HEK293 (cell line): ENCODE measurements at regions not wholly inside any gene's neighbourhood (a gene's known extent, or its start where the extent isn't known, plus 50 kb on each side); places are given as distances from the start of the nearest gene placed in this dataset.

Experiments
- CTCF ChIA-PET: fragments of 350-600 bp; formaldehyde crosslinking; extraction: SDS; loops from one replicate; lab custom pipeline; 2021; ENCODE audit warnings: antibody characterized with exemption; lab: Yijun Ruan, JAX
- POLR2A ChIA-PET: fragments of 300-600 bp; formaldehyde crosslinking; extraction: SDS; loops from one replicate; lab custom pipeline; 2020; ENCODE audit warnings: antibody characterized with exemption, inconsistent platforms; lab: Yijun Ruan, JAX
- H3K27ac ChIP-seq: fragments of 200-500 bp; sonication (Bioruptor generic); 2 replicates; pipeline ENCODE4 v1.5.1; 2014; ENCODE audit warnings: low read depth, low read length, control low read depth, inconsistent platforms; ENCODE audit errors: extremely low read depth
- H3K36me3 ChIP-seq, 2 experiments: fragments of 200-500 bp in 1 of 2; sonication (Bioruptor generic) in 1 of 2; 1 replicate in 1 of 2; 2 replicates in 1 of 2; pipeline ENCODE4 v1.5.1; 2014 to 2017; ENCODE audit warnings: inconsistent platforms in 2 of 2, low read length in 2 of 2; ENCODE audit not compliant: control insufficient read depth in 2 of 2, insufficient read depth in 1 of 2
- H3K4me1 ChIP-seq: fragments of 200-500 bp; sonication (Bioruptor generic); 2 replicates; pipeline ENCODE4 v1.5.1; 2014; ENCODE audit warnings: mild to moderate bottlenecking, low read length, inconsistent platforms; ENCODE audit not compliant: control insufficient read depth, insufficient read depth
- H3K4me3 ChIP-seq: 2 replicates; pipeline ENCODE4 v1.5.1; 2011; ENCODE audit warnings: low read depth, mild to moderate bottlenecking, control low read depth, low read length, moderate library complexity
- H3K9me3 ChIP-seq: fragments of 200-500 bp; sonication (Bioruptor generic); 2 replicates; pipeline ENCODE4 v1.5.1; 2014; ENCODE audit warnings: low read depth, low read length, inconsistent platforms; ENCODE audit not compliant: control insufficient read depth, insufficient read depth
- RBAK ChIP-seq: fragments of 450-650 bp; formaldehyde crosslinking; IDR thresholded peaks from 2 replicates; pipeline ENCODE4 v1.5.1; 2016; ENCODE audit warnings: missing biosample characterization, missing genetic modification characterization
- ZBTB8A ChIP-seq: fragments of 450-650 bp; formaldehyde crosslinking; IDR thresholded peaks from 2 replicates; pipeline ENCODE4 v1.5.1; 2016; ENCODE audit warnings: missing biosample characterization, missing genetic modification characterization
- ZNF19 ChIP-seq: fragments of 450-650 bp; formaldehyde crosslinking; IDR thresholded peaks from 2 replicates; pipeline ENCODE4; 2016; ENCODE audit warnings: missing biosample characterization, missing genetic modification characterization, low read depth
- ZNF211 ChIP-seq: fragments of 450-650 bp; formaldehyde crosslinking; IDR thresholded peaks from 2 replicates; pipeline ENCODE4 v1.5.1; 2016; ENCODE audit warnings: low read depth, missing biosample characterization, missing genetic modification characterization
- ZNF248 ChIP-seq: fragments of 450-650 bp; formaldehyde crosslinking; IDR thresholded peaks from 2 replicates; pipeline ENCODE4 v1.5.1; 2017; ENCODE audit warnings: missing biosample characterization, missing genetic modification characterization
- ZNF280D ChIP-seq: fragments of 450-650 bp; formaldehyde crosslinking; IDR thresholded peaks from 2 replicates; pipeline ENCODE4 v1.5.1; 2016; ENCODE audit warnings: missing biosample characterization, missing genetic modification characterization
- ZNF302 ChIP-seq: fragments of 450-650 bp; formaldehyde crosslinking; IDR thresholded peaks from 2 replicates; pipeline ENCODE4 v1.5.1; 2016; ENCODE audit warnings: missing biosample characterization, missing genetic modification characterization, low read depth
- ZNF501 ChIP-seq: fragments of 450-650 bp; formaldehyde crosslinking; IDR thresholded peaks from 2 replicates; pipeline ENCODE4 v1.5.1; 2016; ENCODE audit warnings: missing biosample characterization, missing genetic modification characterization
- ZNF623 ChIP-seq: fragments of 450-650 bp; formaldehyde crosslinking; IDR thresholded peaks from 2 replicates; pipeline ENCODE4 v1.5.1; 2016; ENCODE audit warnings: missing biosample characterization, missing genetic modification characterization
- ZNF701 ChIP-seq: fragments of 450-650 bp; formaldehyde crosslinking; IDR thresholded peaks from 2 replicates; pipeline ENCODE4 v1.5.1; 2016; ENCODE audit warnings: missing biosample characterization, missing genetic modification characterization
- ZNF707 ChIP-seq: fragments of 450-650 bp; formaldehyde crosslinking; IDR thresholded peaks from 2 replicates; pipeline ENCODE4 v1.5.1; 2016; ENCODE audit warnings: missing biosample characterization, missing genetic modification characterization
- ZNF777 ChIP-seq: fragments of 450-650 bp; formaldehyde crosslinking; IDR thresholded peaks from 2 replicates; pipeline ENCODE4 v1.5.1; 2017; ENCODE audit warnings: missing biosample characterization, missing genetic modification characterization, borderline replicate concordance
- ZSCAN30 ChIP-seq: fragments of 450-650 bp; IDR thresholded peaks from 2 replicates; pipeline ENCODE4 v1.5.1; 2018; ENCODE audit warnings: missing biosample characterization, mild to moderate bottlenecking, missing genetic modification characterization, moderate library complexity
- TF ChIP-seq, protein P1 (sequence below): fragments of 450-650 bp; formaldehyde crosslinking; IDR thresholded peaks from 2 replicates; pipeline ENCODE4 v1.5.1; 2016; ENCODE audit warnings: missing biosample characterization, missing genetic modification characterization
- TF ChIP-seq, protein P2 (sequence below): sonication (generic); formaldehyde crosslinking; IDR thresholded peaks from 2 replicates; pipeline ENCODE4 v1.8.1; 2022; ENCODE audit warnings: mild to moderate bottlenecking, moderate library complexity, missing genetic modification reagents
- TF ChIP-seq, protein P3 (sequence below): fragments of 450-650 bp; formaldehyde crosslinking; IDR thresholded peaks from 2 replicates; pipeline ENCODE4 v1.5.1; 2016; ENCODE audit warnings: missing biosample characterization, missing genetic modification characterization
- TF ChIP-seq, protein P4 (sequence below): fragments of 450-650 bp; formaldehyde crosslinking; IDR thresholded peaks from 2 replicates; pipeline ENCODE4 v1.5.1; 2016; ENCODE audit warnings: missing biosample characterization, missing genetic modification characterization

DNA sequence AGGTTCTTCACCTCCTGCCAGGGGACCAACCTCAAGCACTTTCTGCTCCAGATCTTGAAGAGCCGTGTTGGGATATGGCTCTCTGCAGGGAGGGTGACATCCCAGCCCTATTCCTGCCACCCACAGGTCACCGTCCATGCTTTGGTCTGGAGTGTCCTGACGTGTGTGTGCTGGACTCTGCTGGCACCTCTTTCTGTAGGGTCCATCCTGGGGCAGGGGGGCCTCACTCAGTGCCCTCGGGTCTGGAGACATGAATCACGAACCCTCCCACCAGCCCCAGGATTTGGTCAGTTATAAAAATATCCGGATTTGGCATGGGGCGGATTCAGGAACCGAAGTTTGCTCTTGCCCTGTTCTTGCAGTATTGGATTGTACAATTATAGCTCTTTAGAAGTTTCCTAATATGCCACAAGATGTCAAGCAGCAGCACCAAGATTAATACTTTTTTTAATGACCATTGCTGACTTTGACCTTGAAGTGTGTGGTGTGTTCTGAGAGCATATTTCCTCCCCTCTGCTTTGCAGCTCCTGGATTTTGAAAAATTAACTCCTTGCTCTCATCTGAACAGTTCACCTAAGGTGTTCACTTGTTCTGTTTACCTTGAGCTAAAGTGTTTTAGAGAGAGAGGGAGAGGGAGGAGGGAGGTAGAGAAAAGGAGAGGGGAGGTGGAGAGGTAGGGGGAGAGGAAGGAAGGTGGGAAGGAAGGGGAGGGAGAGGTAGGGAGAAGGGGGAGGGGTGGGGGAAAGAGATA is 95.4 kb upstream of the SHH start:
- Histone ChIP-seq H3K27ac (no peak overlapping the region), H3K9me3 (no peaks in the 10 kb centered on the region), H3K4me1 (no peaks in the 10 kb centered on the region), H3K36me3 (no peaks in the 10 kb centered on the region), H3K4me3 (no peak overlapping the region)
- no peak for TF ChIP-seq ZSCAN30 (tag by site-specific recombination)
- TF ChIP-seq ZNF280D (tag by site-specific recombination), result no peak
- no peak for TF ChIP-seq ZNF623 (tag by site-specific recombination)
- no peak for TF ChIP-seq ZNF701 (tag by site-specific recombination)
- TF ChIP-seq ZNF501 (tag by site-specific recombination), result no peak
- no peak for TF ChIP-seq ZBTB8A (tag by site-specific recombination)
- TF ChIP-seq, protein P1, sequence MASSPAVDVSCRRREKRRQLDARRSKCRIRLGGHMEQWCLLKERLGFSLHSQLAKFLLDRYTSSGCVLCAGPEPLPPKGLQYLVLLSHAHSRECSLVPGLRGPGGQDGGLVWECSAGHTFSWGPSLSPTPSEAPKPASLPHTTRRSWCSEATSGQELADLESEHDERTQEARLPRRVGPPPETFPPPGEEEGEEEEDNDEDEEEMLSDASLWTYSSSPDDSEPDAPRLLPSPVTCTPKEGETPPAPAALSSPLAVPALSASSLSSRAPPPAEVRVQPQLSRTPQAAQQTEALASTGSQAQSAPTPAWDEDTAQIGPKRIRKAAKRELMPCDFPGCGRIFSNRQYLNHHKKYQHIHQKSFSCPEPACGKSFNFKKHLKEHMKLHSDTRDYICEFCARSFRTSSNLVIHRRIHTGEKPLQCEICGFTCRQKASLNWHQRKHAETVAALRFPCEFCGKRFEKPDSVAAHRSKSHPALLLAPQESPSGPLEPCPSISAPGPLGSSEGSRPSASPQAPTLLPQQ (tag by site-specific recombination), result no peak
- TF ChIP-seq ZNF19 (tag by site-specific recombination), result no peak
- TF ChIP-seq, protein P2, sequence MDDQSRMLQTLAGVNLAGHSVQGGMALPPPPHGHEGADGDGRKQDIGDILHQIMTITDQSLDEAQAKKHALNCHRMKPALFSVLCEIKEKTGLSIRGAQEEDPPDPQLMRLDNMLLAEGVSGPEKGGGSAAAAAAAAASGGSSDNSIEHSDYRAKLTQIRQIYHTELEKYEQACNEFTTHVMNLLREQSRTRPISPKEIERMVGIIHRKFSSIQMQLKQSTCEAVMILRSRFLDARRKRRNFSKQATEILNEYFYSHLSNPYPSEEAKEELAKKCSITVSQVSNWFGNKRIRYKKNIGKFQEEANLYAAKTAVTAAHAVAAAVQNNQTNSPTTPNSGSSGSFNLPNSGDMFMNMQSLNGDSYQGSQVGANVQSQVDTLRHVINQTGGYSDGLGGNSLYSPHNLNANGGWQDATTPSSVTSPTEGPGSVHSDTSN (CRISPR knock-in tag), result no peak
- TF ChIP-seq RBAK (tag by site-specific recombination), result no peak
- TF ChIP-seq ZNF211 (tag by site-specific recombination), result no peak
- TF ChIP-seq, protein P3, sequence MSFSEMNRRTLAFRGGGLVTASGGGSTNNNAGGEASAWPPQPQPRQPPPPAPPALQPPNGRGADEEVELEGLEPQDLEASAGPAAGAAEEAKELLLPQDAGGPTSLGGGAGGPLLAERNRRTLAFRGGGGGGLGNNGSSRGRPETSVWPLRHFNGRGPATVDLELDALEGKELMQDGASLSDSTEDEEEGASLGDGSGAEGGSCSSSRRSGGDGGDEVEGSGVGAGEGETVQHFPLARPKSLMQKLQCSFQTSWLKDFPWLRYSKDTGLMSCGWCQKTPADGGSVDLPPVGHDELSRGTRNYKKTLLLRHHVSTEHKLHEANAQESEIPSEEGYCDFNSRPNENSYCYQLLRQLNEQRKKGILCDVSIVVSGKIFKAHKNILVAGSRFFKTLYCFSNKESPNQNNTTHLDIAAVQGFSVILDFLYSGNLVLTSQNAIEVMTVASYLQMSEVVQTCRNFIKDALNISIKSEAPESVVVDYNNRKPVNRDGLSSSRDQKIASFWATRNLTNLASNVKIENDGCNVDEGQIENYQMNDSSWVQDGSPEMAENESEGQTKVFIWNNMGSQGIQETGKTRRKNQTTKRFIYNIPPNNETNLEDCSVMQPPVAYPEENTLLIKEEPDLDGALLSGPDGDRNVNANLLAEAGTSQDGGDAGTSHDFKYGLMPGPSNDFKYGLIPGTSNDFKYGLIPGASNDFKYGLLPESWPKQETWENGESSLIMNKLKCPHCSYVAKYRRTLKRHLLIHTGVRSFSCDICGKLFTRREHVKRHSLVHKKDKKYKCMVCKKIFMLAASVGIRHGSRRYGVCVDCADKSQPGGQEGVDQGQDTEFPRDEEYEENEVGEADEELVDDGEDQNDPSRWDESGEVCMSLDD, result no peak
- TF ChIP-seq ZNF707 (tag by site-specific recombination), result no peak
- no peak for TF ChIP-seq ZNF777
- no peak for TF ChIP-seq ZNF302 (tag by site-specific recombination)
- no peak for TF ChIP-seq ZNF248 (tag by site-specific recombination)
- TF ChIP-seq, protein P4, sequence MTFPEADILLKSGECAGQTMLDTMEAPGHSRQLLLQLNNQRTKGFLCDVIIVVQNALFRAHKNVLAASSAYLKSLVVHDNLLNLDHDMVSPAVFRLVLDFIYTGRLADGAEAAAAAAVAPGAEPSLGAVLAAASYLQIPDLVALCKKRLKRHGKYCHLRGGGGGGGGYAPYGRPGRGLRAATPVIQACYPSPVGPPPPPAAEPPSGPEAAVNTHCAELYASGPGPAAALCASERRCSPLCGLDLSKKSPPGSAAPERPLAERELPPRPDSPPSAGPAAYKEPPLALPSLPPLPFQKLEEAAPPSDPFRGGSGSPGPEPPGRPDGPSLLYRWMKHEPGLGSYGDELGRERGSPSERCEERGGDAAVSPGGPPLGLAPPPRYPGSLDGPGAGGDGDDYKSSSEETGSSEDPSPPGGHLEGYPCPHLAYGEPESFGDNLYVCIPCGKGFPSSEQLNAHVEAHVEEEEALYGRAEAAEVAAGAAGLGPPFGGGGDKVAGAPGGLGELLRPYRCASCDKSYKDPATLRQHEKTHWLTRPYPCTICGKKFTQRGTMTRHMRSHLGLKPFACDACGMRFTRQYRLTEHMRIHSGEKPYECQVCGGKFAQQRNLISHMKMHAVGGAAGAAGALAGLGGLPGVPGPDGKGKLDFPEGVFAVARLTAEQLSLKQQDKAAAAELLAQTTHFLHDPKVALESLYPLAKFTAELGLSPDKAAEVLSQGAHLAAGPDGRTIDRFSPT (tag by site-specific recombination), result no peak
- ChIA-PET POLR2A (no interaction called here), CTCF (interaction anchor here (0.6 kb wide), 1 partner anchor 13 kb away, joined by 3 read pairs; no protein-coding TSS in a partner anchor)
